OCI-LY7 (cell line): ENCODE measurements at regions not wholly inside any gene's neighbourhood (a gene's known extent, or its start where the extent isn't known, plus 50 kb on each side); places are given as distances from the start of the nearest gene placed in this dataset.

ENCODE experiments used
- CTCF ChIP-seq: fragments of 200-600 bp; sonication (generic); conservative IDR thresholded peaks from 2 replicates; pipeline ENCODE4 v1.5.1; 2014; ENCODE audit warnings: mild to moderate bottlenecking, antibody characterized with exemption, low read length, moderate library complexity, mixed read lengths
- EZH2phosphoT487 ChIP-seq: fragments of 200-600 bp; sonication (generic); IDR thresholded peaks from 2 replicates; pipeline ENCODE4 v1.6.1; 2018; ENCODE audit warnings: low read depth, borderline replicate concordance, mild to moderate bottlenecking, mixed run types, antibody characterized with exemption, low read length, moderate library complexity, mixed read lengths

- TF ChIP-seq EZH2phosphoT487 (no peak), CTCF (no peak)
These were observed 117.2 kb upstream of the THBS2 start for GRCh38 chr6:169370666-169371343.
